GM12872 (cell line): ENCODE measurements at regions not wholly inside any gene's neighbourhood (a gene's known extent, or its start where the extent isn't known, plus 50 kb on each side); places are given as distances from the start of the nearest gene placed in this dataset.

Experiments used
- TF ChIP-seq, protein P1 (sequence below): IDR thresholded peaks from 3 replicates; pipeline ENCODE4 v1.5.1; 2011; ENCODE audit warnings: low read depth, mild to moderate bottlenecking, low read length, moderate library complexity; ENCODE audit not compliant: insufficient read depth

DNA sequence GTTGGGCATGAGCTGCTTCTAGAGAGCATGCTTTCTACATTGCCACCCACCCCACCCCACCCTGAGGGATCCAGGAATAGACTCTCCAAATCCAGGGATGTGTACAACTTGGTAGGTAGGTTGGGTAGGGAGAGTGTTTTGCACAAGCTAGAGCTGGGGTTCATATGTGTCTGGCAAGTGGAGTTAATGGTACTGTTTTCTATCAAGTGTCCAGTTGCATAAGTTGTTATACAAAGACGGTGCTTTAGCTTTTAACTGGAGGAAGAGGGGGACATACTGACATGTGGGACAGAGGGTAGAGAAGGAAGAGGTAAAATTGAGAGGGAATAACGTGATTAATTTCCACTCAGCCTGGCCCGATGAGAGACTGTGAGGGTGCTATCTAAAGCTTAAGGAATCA, 51.0 kb upstream of the TNC start:
- TF ChIP-seq, protein P1, sequence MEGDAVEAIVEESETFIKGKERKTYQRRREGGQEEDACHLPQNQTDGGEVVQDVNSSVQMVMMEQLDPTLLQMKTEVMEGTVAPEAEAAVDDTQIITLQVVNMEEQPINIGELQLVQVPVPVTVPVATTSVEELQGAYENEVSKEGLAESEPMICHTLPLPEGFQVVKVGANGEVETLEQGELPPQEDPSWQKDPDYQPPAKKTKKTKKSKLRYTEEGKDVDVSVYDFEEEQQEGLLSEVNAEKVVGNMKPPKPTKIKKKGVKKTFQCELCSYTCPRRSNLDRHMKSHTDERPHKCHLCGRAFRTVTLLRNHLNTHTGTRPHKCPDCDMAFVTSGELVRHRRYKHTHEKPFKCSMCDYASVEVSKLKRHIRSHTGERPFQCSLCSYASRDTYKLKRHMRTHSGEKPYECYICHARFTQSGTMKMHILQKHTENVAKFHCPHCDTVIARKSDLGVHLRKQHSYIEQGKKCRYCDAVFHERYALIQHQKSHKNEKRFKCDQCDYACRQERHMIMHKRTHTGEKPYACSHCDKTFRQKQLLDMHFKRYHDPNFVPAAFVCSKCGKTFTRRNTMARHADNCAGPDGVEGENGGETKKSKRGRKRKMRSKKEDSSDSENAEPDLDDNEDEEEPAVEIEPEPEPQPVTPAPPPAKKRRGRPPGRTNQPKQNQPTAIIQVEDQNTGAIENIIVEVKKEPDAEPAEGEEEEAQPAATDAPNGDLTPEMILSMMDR = no peak

DNA sequence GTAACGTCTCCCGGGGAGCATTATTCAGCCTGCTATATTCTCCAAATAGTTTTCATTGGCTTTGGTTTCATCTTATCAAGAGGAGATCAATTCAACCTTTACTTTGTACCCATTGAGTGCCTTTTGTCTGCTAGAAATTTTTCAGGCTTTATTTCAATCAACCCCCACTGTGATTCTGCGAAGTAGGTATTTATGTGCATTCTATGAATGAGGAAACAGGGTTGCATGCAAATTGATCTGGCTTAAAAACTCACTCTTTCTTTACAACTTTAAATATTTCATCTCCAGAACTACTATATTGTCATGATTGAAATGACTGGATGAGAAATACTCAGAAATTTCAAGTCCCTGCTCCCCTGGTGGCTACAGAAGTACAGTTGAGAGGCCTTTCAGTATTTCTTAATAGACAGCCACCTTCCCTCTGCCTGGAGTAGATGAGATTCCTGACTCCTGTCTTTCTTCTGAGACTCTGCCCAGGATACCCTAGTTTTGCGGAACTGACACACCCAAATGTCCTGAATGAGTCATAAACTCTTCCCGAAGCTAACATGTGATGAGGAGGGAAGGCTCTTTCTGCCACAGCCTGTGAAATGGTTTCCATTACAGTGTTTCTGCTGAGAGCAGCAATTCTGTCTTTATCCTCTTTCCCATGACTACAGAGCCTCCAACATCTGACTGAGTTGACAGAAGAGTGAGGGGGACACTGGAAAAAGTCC, 52.6 kb upstream of the TNC start:
- TF ChIP-seq, protein P1 = no peak

DNA sequence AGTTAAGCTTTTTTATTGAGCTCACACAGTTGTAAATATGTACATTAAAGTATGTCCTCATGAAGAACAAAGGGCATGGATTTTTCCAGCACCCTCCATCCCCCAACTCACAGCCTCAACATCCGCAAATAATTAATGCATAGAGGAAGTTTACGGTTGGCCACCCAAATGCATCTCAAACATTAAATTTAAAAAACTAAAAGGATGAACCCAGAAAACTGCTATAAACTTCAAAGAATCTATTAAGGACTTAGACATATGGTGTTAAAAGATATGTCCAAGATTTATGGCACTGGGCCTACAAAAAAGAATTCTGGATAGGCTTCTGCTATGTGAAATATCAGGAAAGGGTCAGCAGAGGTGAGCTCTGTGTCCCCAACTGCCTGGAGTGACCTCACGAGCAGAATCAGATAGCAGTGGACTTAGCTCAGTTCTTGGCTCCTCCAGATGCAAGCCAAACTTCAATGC, 54.0 kb upstream of the TNC start:
- TF ChIP-seq, protein P1 = no peak

DNA sequence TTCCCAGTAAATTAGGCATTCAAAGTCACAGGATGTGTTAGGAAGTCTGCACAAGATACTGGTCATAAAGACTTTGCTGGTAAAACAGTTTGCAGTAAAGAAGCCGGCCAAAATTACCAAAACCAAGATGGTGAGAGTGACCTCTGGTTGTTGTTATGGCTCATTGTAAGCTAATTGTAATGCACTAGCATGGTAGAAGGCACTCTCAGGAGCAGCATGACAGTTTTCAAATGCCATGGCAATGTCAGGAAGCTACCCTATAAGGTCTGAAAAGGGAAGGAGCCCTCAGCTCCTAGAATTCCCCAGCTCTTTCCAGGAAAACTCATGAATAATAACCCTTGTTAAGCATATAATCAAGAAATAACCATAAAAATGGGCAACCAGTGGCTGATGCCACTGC, 64.3 kb upstream of the TNC start:
- TF ChIP-seq, protein P1 = no peak

DNA sequence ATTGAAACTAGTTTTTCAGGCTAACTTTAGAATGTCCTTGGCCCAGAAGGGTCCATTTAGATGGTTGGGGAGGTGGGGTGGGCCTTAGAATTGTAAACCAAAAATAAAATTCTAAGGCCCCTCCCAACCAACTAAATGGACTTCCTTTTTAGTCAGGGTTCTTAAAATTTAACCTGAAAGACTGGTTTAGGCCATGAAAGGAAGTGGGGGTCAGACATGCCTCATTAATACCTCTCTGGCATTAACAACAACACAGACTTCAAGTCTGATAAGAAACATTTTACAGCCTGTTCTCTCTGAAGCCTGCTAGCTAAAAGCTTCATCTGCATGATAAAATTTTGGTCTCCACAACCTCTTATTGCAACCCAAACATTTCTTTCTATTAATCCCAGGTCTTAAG, 65.5 kb upstream of the TNC start:
- TF ChIP-seq, protein P1 = no peak

DNA sequence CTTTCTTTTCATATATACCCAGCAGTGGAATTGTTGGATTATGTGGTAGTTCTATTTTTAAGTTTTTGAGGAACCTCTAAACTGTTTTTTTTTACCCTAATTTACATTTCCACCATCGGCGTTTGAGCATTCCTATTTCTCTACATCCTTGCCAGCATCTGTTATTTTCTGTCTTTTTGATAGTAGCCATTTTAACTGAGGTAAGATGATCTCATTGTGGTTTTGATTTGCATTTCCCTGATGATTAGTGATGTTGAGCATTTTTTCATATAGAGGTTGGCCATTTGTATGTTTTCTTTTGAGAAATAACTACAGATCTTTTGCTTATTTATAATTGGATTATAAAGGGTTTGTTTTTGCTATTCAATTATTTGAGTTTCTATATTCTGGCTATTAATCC, 71.7 kb upstream of the TNC start:
- TF ChIP-seq, protein P1 = no peak

DNA sequence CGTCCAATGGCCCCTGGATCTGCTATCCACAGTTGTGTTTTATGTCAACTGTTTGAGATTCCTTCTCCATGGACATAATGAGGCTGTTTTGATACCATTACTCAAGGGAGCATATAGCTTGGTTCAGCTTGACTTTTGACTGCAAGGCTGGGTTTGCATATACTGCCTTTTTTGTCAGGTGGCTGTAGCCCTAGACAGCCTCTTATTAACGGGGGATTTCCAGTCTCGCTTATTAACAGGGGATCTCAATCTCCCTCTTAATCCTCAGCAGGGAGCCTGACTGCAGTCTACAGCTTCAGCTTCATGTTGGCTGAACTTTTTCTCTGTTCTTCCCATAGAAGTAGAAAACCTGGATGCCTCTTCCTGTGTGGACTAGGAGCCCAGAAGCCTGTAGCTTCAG, 73.7 kb upstream of the TNC start:
- TF ChIP-seq, protein P1 = no peak

DNA sequence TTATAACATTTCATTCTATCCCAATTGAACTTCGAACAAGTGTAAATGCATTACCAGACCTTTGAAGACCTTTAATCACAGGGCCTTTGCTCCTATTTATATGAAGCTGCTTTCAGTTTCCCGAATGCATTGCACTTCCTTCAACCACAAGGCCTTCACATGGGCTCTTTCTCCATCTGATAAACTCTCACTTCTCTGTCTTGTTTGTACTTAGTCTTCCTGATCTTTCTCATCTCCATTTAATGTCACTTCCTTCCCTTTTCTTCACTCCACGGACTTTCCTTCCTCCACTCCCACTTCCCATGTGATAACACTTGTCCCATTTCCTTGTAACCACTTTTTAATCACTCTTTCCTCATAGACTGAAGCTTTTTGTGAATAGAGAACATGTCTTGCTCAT, 74.3 kb upstream of the TNC start:
- TF ChIP-seq, protein P1 = no peak
